Upper lobe of left lung (tissue), 4 donors: ENCODE measurements at regions not wholly inside any gene's neighbourhood (a gene's known extent, or its start where the extent isn't known, plus 50 kb on each side); places are given as distances from the start of the nearest gene placed in this dataset.

Experiments used
- POLR2A ChIP-seq, 4 donors: fragments of 450-650 bp; IDR thresholded peaks; one replicate each; pipeline ENCODE4 v1.5.1; 2016 to 2017; ENCODE audit warnings: antibody characterized with exemption in 4 of 4, mild to moderate bottlenecking in 2 of 4
- POLR2AphosphoS5 ChIP-seq, 2 donors: sonication (generic); formaldehyde crosslinking; IDR thresholded peaks; one replicate each; pipeline ENCODE4 v1.5.1; 2017; ENCODE audit warnings: antibody characterized with exemption in 2 of 2
- TF ChIP-seq, protein P1 (sequence below), 6 experiments: fragments of 450-650 bp in 4 of 6; fragments of 200-600 bp in 2 of 6; sonication (generic) in 2 of 6; IDR thresholded peaks; one replicate each; pipeline ENCODE4 v1.5.1; 2016 to 2019; ENCODE audit warnings: antibody characterized with exemption in 6 of 6

DNA sequence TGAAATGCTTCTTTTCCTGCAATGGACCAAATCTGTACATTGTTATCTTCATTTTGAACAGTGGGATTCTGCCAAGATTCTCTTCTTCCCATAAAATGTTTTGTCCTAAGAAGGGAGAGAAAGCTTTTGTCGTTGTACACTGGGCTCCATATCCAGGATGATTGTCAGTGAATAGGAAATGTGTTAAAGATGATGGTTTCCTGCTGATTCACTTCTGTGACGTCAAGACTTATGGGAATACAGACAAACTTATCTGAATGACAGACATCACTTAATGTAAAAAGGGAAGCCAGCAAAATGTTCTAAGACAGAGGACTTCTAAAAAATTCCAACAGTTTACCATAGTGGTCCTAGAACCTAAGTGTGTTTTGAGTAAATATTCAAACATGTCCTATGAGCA lies 53.7 kb upstream of the HPF1 start:
- no peak for TF ChIP-seq POLR2AphosphoS5 (IDR thresholded peaks at IDR 0.05)
- TF ChIP-seq POLR2A (IDR thresholded peaks at IDR 0.05), result no peak
- TF ChIP-seq, protein P1, sequence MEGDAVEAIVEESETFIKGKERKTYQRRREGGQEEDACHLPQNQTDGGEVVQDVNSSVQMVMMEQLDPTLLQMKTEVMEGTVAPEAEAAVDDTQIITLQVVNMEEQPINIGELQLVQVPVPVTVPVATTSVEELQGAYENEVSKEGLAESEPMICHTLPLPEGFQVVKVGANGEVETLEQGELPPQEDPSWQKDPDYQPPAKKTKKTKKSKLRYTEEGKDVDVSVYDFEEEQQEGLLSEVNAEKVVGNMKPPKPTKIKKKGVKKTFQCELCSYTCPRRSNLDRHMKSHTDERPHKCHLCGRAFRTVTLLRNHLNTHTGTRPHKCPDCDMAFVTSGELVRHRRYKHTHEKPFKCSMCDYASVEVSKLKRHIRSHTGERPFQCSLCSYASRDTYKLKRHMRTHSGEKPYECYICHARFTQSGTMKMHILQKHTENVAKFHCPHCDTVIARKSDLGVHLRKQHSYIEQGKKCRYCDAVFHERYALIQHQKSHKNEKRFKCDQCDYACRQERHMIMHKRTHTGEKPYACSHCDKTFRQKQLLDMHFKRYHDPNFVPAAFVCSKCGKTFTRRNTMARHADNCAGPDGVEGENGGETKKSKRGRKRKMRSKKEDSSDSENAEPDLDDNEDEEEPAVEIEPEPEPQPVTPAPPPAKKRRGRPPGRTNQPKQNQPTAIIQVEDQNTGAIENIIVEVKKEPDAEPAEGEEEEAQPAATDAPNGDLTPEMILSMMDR (IDR thresholded peaks at IDR 0.05), result no peak
